ENCODE measurements at regions not wholly inside any gene's neighbourhood (a gene's known extent, or its start where the extent isn't known, plus 50 kb on each side); places are given as distances from the start of the nearest gene placed in this dataset.
"Not testable (repeated sequence)": the region's sequence is repeated elsewhere in the genome, so short reads cannot be mapped to it uniquely, and the experiment has no call there.

DNA sequence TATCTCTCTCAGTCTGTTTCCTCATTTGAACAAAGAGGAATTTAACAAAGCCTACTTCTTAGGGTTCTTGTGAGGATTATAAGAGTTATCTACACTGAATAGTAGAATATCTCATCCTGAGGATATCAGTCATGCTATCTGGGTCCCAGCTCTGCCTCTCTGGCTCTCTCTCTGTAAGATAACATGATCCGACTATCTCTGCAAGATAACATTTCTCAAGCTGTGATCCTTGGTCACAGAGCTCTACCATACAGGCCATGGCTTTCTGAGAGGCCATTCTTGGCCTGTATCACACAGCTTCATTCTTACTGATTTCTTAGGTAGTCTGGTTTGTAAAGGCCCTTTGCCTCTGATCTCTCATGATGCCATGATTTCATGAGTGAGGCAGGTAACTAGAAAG, 71.0 kb upstream of the TRABD2B start:
- H3K27me3 Mint-ChIP-seq (ENCODE audit: insufficient read depth), result no peaks in the 10 kb centered on the region
- no peak for TF ChIP-seq CTCF (IDR thresholded peaks at IDR 0.05)
- H3K27ac Mint-ChIP-seq, result no peak overlapping the region
- peaks cover 38% of the 10 kb centered on the region for H3K9me3 Mint-ChIP-seq
- no peaks in the 10 kb centered on the region for H3K36me3 Mint-ChIP-seq (ENCODE audit: low read depth)
- DNase-seq, result no peak
- no peaks in the 10 kb centered on the region for H3K4me1 Mint-ChIP-seq (ENCODE audit: low read depth)
- no peak overlapping the region for H3K4me3 Mint-ChIP-seq

DNA sequence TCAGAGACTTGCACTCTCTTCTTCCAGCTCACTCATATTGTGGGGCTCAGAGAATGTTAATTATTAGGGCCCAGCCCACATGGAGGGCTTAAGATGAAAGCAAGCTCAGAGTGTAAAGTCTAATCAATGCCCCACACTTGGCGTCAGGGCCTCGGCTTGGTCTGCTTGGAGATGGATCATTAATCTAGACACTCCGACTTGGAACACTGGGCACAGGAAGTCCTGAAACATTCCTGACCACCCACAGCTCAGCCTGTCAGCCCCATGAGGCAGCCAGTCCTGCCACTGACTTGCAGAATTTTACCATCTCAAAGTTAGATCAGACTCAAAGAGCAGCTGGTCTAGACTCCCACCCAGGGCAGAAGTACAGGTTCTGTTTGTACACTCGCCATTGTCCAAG, 69.8 kb upstream of the TRABD2B start:
- Mint-ChIP-seq H3K27me3 (ENCODE audit: insufficient read depth) (no peaks in the 10 kb centered on the region), H3K4me1 (ENCODE audit: low read depth) (no peaks in the 10 kb centered on the region), H3K9me3 (peaks cover 36% of the 10 kb centered on the region), H3K27ac (no peak overlapping the region), H3K4me3 (no peak overlapping the region), H3K36me3 (ENCODE audit: low read depth) (no peaks in the 10 kb centered on the region)
- DNase-seq, result no peak
- no peak for TF ChIP-seq CTCF (IDR thresholded peaks at IDR 0.05)

- H3K36me3 Mint-ChIP-seq (ENCODE audit: low read depth); H3K27me3 Mint-ChIP-seq (ENCODE audit: insufficient read depth): not testable (repeated sequence)
Measured at GRCh38 chr1:48064693-48065092, 67.5 kb upstream of the TRABD2B start.

GRCh38 chr1:48062353-48062752, 65.2 kb upstream of the TRABD2B start:
- H3K27ac Mint-ChIP-seq, result no peak overlapping the region
- DNase-seq, result no peak
- H3K4me1 Mint-ChIP-seq (ENCODE audit: low read depth), result no peaks in the 10 kb centered on the region
- no peaks in the 10 kb centered on the region for H3K27me3 Mint-ChIP-seq (ENCODE audit: insufficient read depth)
- no peaks in the 10 kb centered on the region for H3K36me3 Mint-ChIP-seq (ENCODE audit: low read depth)
- no peak for TF ChIP-seq CTCF (IDR thresholded peaks at IDR 0.05)
- peaks cover 9% of the 10 kb centered on the region for H3K9me3 Mint-ChIP-seq
- H3K4me3 Mint-ChIP-seq, result no peak overlapping the region

More at GRCh38 chr1:48064693-48065092, 67.5 kb upstream of the TRABD2B start:
- H3K9me3 Mint-ChIP-seq, result peaks cover 20% of the 10 kb centered on the region
- not testable (repeated sequence) for H3K4me1 Mint-ChIP-seq (ENCODE audit: low read depth); H3K27ac Mint-ChIP-seq; DNase-seq; H3K4me3 Mint-ChIP-seq

- Mint-ChIP-seq H3K27ac (no peak overlapping the region), H3K27me3 (ENCODE audit: insufficient read depth) (no peaks in the 10 kb centered on the region), H3K9me3 (peaks cover 17% of the 10 kb centered on the region), H3K4me1 (ENCODE audit: low read depth) (no peaks in the 10 kb centered on the region), H3K4me3 (no peak overlapping the region), H3K36me3 (ENCODE audit: low read depth) (no peaks in the 10 kb centered on the region)
- peak; percentile 34; the same call in 1 of the 2 replicates for TF ChIP-seq CTCF (IDR thresholded peaks at IDR 0.05)
- no peak for DNase-seq
Measured at GRCh38 chr1:48061162-48062136, 64.3 kb upstream of the TRABD2B start.

GRCh38 chr1:48059289-48059688, 62.1 kb upstream of the TRABD2B start:
- Mint-ChIP-seq H3K27me3 (ENCODE audit: insufficient read depth) (no peaks in the 10 kb centered on the region), H3K27ac (no peak overlapping the region), H3K4me1 (ENCODE audit: low read depth) (no peaks in the 10 kb centered on the region)

More at GRCh38 chr1:48059289-48059688, 62.1 kb upstream of the TRABD2B start:
- H3K9me3 Mint-ChIP-seq, result peaks cover 37% of the 10 kb centered on the region
- no peak for TF ChIP-seq CTCF (IDR thresholded peaks at IDR 0.05)
- DNase-seq, result no peak
- H3K4me3 Mint-ChIP-seq, result no peak overlapping the region
- no peaks in the 10 kb centered on the region for H3K36me3 Mint-ChIP-seq (ENCODE audit: low read depth)
